ENCODE measurements at regions not wholly inside any gene's neighbourhood (a gene's known extent, or its start where the extent isn't known, plus 50 kb on each side); places are given as distances from the start of the nearest gene placed in this dataset.
"Not testable (repeated sequence)": the region's sequence is repeated elsewhere in the genome, so short reads cannot be mapped to it uniquely, and the experiment has no call there.

- TF ChIP-seq, protein P1, sequence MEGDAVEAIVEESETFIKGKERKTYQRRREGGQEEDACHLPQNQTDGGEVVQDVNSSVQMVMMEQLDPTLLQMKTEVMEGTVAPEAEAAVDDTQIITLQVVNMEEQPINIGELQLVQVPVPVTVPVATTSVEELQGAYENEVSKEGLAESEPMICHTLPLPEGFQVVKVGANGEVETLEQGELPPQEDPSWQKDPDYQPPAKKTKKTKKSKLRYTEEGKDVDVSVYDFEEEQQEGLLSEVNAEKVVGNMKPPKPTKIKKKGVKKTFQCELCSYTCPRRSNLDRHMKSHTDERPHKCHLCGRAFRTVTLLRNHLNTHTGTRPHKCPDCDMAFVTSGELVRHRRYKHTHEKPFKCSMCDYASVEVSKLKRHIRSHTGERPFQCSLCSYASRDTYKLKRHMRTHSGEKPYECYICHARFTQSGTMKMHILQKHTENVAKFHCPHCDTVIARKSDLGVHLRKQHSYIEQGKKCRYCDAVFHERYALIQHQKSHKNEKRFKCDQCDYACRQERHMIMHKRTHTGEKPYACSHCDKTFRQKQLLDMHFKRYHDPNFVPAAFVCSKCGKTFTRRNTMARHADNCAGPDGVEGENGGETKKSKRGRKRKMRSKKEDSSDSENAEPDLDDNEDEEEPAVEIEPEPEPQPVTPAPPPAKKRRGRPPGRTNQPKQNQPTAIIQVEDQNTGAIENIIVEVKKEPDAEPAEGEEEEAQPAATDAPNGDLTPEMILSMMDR (IDR thresholded peaks at IDR 0.05 in 4 of 5, conservative IDR thresholded peaks at IDR 0.05 in 1 of 5), result not testable (repeated sequence)
- not testable (repeated sequence) for TF ChIP-seq POLR2A (IDR thresholded peaks at IDR 0.05)
These were observed 890.1 kb upstream of the MANEA start for GRCh38 chr6:94687255-94687654.

Measured in gastrocnemius medialis (tissue), 4 donors.